ENCODE measurements at regions not wholly inside any gene's neighbourhood (a gene's known extent, or its start where the extent isn't known, plus 50 kb on each side); places are given as distances from the start of the nearest gene placed in this dataset.

DNA sequence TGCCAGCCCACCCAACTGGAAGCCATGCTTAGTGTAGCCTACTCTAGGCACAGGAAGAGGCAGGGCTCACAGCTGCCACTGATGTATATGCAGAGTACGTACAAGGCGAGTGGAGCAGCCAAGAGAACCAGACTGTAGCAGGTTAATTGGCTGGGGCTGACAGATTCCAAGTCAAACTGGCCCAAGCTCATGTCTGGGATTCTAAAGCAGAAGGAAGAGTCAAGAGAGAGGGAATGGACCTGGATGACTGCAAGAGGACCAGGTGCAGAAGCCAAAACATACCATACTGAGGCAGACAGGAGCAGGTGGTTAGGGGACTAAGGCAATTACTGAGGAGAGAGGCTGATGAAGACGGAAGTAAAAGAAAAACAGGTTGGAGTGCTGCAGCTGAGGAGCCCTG lies 51.3 kb upstream of the LRRN2 start:
- peak; percentile 82 for DNase-seq

DNA sequence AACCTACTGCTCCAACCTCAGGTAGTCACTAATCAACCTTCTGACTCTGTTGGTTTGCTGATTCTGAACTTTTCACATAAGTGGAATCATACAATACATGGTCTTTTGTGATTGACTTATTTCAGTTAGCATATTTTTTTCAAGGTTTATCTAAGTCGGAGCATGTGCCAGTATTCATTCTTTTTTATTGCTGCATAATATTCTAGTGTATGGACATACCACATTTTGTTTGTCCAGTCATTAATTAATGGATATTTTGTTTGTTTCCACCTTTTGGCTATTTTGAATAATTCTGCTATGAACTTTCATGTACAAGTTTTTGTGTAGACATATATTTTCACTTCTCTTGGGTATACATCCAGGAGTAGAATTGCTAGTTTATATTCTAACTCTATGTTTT lies 53.0 kb upstream of the LRRN2 start:
- DNase-seq, result no peak

DNA sequence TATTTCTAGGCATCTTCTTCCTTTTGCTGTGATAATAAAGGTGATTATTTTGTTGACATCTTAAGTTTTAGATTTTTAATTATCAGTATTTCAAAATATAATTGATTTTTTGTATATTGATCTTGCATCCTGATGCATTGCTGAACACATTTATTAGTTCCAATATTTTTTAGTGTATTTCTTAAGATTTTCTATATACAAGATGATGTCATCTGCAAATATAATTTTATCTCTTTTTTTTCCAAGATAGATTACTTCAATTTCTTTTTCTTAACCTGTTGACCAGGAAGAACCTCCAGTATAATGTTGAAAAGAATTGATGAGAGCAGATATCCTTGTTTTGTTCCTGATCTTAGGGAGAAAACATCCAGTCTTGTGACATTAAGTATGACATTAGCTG lies 54.8 kb upstream of the LRRN2 start:
- no peak for DNase-seq

DNA sequence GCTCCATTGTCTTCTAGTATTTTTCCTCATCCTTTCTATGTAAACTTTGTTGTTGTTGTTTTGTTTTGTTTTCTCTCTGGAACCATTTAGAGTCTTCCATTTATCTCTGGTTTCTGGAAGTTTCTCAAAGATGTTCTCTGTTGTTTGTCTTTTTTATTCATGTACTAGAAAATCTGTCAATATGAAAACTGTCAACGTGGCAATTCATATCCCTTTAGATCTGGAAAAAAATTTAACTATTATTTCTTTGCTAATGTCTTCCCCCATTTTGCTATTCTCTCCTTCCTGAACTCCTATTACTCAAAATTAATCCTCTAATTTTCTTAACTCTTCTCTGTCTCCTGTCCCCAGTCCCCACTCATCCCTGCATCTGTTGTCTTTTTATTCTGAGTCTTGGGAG lies 55.9 kb upstream of the LRRN2 start:
- DNase-seq, result no peak

DNA sequence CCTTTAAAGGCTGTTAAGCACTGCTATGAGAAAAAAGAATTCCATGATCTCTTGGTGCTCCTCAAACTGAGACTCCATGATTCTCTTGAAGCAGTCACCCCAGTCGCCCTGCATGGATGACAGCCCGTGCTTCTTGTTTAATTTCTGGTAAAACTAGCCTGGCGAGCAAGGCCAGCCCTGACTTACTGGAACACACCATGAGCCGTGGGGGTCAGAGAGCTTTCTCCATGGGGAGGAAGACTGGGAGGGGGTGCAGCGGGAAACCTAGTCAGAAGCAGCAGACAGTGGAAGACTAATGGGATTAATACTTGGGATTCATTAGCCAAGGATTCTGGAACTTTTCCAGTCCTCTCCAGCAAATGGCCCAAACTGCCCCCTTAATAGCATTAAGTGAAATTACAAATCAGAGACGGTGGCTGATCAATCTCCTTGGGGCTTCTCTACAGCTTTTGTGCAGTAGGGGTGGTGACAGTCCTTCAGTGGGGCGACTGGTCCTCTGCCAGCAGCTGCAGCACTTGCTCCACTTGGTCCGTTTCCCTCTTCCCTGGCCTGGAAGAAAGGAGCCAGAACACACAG lies 57.2 kb upstream of the LRRN2 start:
- DNase-seq, result no peak

DNA sequence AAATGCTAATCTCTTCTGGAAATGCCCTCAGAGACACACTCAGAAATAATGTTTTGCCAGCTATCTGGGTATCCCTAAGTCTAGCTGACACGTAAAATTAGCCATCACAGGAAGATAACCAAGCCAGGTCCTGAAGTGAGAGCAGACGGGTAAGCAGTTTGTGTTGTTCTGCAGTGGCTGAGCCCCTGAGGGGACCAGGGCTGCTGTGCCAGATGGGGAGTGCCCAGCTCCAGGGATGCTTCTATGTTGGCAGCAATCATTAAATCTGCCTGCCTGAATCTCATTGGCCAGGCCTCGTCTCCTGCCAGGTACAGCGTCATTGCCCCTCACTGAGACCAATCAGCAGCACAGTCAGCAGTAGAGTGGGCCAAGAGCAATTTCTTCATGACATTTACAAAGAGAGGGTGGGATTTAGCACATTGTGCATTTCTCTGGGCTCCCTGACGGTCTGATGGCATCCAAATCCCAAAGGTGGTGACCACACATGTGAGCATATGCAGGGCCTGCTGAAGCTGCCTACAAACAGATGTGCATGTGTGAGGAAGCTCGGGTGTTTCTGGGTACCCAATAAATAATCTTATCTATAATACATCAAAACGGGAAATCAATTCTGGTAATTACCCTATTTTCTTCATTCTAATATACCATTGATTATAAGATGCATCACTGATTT lies 58.7 kb upstream of the LRRN2 start:
- peak; percentile 93 for DNase-seq

DNA sequence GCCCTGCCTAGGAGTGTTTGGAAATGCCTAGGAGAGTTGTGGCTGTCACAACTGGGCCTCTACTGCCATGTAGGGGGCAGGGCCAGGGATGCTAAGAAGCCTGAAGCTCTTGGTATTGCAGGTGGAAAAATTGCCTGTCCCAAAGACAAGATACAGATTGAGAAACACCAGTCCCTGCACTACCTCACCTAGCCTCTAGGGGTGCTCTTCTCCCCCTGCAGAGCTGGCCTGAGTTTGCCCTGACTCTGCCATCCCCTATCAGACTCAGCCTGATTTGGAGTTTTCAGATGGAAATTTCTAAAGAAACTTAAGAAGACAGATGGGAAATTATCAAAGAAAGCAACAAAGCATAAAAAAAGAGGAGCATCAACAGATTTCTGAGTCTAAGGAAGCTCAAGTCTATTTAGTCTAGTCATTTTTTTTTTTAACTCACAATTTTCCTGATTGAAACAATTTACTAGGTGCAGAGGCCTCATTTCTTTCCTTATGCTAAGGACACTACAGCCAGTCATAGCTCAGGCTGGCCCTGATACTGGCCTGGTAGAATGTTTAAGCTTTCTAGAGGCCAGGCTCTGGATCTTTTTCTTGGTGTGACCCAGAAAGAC lies 61.4 kb upstream of the LRRN2 start:
- peak; percentile 66 for DNase-seq

DNA sequence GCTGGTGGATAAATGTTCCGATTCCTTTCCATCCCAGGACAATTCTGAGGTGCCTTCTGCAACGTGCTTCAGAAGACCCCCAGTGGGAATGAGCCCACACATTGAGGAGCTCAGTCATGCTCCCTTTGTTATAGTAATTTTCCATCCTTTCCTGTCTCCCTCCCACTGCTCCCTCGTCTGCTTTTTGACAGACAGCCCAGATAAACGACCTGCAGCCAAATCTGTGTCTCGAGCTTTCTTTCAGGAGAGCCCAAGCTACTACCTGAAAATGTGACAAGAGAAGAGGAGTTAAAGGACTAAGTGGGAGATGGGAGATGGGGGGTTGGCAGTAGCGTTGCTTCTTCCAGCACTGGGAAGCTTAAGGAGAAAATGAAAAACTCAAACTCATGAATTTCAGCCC lies 65.9 kb upstream of the LRRN2 start:
- peak; percentile 46 for DNase-seq

DNA sequence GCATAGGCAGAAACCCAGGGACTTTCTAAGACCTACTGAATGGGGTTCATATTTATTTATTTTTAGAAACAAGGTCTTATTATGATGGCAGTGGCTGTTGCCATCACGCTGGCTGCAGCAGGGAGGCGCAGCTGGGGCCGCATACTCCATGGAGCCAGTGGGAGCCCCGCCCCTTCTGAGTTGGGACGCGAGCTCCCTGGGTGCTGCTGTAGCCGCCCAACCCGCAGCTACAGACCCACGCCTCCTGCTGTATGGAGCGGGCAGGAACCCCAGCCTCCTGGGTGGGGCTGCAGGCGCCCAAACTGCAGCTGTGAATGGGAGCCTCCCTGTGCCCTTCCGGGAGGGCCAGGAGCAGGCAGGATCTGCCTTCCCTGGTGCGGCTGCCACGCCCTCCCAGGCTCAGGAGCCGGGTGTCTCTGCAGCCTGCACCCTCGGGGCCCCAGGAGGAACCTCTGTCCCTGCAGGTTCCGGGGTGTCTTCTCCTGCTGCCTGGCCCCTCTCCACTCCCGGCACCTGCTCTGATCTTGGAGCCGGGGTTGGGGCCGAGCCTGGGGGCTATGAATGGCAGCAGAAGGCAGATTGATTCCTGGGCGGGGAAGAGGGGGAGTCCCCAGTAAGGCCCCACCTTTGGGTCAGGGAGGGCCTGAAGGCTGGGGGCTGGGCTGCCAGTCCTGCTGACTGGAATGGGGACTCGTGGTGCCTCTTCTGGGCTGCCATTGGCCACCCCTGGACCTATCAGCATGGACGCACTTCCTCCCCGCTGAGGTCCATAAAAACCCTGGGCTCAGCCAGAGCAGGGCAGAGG lies 66.5 kb upstream of the LRRN2 start:
- peak; percentile 88 for DNase-seq

DNA sequence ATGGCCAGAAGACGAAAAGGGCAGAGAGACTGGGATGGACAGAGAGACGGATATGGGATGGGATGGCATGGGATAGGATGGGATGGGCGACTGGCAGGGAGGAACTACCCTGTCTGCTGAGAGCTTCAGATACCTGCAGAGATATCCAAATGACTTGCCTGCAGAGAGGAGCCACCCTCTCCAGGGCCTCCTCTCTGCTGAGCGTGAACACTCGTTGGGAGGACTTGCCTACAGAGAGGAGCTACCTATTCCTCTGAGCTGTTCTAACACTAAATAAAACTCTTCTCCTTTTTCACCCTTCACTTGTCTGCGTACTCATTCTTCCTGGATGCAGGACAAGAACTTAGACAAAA lies 67.1 kb upstream of the LRRN2 start:
- DNase-seq, result no peak

DNA sequence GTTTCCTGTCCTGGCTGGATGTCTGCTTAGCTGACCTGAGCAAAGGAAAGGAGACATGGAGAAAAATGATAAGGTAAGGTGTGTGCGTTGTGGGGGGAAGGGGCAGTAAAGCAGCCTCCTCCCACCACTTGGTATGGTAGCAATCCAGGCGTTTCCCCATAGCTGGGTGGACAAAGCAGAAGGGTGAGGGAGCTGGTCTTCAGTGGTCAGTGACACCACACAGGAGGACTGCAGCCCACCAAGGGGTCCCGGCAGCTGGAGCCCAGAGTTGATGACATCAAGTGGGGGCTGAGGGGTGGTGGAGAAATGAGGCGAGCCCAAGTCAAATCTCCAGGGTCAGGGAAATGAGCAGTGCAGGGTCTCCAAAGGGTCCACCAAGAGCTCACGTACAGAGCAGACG lies 69.3 kb upstream of the LRRN2 start:
- DNase-seq, result no peak

DNA sequence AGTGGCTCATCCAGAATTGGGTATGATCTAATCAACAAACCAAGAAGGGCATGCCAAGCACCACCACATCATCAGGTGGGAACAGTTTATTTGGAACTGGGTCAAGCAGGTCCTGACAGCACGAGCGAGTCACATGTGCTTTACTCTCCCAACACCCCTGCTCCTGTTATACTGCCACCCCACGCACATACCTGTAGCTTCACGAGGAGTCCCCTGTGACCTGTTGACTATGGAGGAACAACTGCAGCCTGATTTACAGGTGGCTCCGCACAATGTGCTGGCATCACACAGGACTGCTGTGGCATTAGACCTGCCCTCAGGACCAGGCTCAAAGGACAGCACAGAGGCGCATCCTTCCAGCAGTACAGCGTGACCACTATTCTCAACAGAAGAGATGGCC lies 70.8 kb upstream of the LRRN2 start:
- no peak for DNase-seq

DNA sequence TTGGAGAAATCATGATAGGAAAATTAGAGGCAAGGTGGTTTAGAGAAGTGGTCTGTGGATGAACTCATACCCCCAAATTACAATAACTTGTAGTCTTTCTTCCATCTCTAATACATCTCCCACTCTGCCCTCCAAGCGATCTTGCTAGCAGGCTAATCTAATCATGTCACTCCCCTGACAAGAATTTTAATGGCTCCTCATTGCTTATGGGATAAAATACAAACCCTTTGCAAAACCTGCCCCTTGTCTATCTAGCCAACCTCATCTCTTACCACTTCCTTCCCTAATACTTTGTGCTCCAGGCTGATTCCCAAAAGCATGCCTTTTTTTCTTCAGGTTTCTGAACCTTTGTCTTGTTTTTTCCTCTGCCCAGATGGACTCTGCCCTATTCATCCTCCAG lies 71.3 kb upstream of the LRRN2 start:
- no peak for DNase-seq

DNA sequence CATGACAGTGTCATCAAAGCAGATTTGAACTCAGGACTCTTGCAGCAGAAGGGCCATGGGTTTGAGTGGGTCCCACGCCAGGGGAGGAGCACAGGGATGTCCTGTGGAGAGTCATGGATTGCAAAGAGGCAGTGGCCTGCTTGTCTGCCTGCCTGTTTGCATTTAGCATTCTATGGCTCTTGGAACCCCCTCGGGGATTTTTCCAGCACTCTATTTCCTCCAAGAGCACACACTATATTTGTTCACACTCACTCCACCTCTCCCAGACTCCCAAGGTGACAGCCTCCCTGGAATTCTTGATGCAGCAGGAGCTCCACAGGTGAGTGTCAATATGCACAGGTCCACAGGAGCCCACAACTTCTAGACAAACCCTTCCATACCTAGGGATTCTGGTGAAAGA lies 73.1 kb upstream of the LRRN2 start:
- peak; percentile 92 for DNase-seq

DNA sequence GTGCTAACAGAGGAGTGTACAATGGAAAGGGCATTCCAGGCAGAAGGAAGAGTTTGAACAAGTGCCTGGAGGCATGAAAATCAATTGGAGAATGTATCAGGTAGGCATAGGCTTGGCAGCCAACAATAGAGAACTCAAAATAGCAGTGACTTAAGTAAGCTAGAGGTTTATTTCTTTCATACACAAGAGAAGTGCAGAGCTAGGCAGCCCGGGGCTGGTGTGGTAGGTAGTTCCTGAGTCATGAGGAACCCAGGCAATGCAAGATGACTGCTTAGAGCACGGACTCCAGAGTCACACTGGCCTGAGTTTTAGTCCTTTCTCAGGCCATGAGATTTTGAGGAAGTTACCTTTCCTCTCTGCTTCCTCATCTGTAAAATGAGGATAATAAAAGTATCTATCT lies 74.8 kb upstream of the LRRN2 start:
- peak; percentile 42 for DNase-seq

DNA sequence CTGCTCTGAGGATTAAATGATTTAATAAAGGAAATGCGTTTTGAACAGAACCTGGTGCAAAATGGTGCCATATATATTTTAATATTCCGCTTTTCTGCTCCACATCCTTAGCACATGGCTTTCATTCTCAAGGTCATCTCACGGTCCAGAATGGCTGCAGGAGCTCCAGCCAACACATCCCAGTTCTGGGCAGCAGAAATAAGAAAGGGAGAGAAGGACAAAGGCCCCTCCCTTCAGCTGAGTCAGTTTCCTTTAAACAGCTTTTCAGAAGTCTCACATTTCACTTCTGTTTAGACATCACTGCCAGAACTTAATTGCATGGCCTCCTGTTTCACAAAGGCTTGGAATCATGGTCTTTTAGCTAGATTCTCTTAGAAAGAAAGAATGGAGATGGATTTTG lies 75.2 kb upstream of the LRRN2 start:
- DNase-seq, result peak; percentile 57

DNA sequence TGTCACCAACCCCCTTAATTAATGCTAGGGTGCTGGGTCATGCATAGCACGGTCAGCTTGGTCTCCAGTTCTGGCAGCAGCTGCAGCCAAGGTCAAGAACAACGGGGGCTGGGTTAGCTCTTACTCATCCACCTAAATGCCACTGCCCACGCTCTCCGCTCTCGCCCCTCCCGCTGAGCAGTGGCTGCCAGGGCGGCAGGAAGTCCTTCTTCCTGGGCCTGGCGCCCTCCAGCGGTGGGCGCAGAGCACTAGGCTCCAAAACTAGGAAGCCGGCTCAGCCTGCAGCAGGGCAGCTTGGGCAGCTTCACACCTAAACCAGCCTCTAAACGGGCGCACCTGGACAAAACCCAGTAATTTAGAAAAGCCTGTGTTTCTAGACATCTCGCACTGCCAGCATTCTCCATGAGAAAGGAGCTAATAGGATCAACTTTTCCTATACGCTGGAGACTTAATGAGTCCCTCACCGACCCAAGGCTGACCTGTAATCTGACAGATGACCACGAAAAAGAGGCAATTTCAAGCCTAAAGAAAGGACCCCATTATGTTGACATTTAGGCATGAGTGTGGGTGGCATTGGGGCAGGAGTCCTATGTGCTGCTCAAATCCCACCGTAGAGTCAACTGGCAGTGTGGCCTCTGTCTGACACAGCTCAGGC lies 78.4 kb upstream of the LRRN2 start:
- DNase-seq, result peak; percentile 94

DNA sequence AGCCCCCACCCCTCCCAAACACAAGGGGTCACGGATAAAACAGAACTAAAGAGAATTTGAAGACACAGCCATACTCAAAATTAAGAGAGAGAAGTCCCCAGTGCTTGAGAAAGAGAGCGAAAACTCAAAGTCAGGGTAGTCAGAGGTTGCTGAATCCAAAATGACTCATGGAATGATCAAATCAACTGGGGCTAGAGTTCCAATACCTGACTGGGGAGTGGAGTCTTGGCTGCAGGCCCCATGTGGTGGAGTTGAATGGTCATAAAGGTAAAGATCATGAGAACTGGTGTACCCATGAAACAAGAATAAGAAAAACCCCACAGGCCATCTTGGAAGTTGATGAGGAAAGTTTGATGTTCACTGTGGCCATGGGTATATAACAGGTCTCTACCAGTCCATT lies 84.5 kb upstream of the LRRN2 start:
- DNase-seq, result no peak

DNA sequence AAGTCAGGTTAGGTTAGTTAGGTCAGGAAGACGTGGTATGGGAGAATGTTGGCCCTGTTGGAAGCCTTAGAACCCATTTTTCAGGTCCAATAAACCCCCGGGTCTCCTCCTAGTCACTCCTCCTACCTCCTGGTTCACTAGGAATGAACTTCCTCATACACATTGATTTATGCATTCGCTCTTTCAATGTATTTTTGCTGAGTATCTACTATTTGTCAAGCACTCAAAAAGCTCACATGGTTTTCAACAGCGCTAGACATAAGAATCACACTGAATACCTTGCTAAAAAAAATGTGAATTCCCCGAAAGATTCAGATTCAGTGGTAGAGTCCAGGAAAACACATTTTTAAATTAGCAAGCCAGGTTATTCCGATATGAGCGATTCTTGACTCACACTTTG lies 85.8 kb upstream of the LRRN2 start:
- no peak for DNase-seq

DNA sequence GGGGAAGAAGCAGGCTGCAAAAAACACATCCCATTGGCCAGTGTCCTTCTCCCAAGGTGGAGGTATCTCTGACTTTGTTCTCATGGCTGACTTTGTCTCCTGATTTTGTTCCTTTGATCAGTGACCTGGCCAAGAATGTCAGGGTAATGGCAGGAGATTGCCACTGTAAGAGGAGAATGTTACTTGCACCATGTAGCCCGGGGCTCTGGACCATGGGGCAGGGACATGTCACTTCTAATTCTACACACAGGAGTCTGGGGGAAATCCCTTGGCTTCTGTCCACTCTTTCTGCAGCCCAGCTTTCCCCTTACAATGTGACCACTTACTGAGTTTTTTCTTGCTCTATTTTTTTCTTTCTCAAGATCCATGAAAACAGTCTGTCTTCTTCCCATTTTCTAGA lies 87.7 kb upstream of the LRRN2 start:
- no peak for DNase-seq

DNA sequence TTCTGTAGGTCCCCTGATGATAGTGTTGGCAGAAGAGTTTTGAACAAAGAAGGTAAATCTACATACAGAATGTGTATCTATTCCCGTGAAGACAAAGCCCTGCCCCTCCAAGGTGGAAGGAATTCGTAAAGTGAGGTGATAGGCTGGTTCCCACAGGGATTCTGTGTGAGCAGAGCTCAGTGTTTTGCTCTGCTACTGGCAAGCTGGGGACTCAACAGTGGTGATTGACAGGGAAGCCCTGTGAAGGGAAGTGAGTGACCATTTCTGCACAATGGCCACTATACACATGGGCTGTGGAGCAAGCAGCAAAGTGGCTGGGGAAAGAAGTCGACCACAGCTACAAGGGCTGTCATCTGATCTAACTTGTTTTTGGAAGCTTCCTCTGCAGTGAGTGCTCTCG lies 90.0 kb upstream of the LRRN2 start:
- no peak for DNase-seq

DNA sequence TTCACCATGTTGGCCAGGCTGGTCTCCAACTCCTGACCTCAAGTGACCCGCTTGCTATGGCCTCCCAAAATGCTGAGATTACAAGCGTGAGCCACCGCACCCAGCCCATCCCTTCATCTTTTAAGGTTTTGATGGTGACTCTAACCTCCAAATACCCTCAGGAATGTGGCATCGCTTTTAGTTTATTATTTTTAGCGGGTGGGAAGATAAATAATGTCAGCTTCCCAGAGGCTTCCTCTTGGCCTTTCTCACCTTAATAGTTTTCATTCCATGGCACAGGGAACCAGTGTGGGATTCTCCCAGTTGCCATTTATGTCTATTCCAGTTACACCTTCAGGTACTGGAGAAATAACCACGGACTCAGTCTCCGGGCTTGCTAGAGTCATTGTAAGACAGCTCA lies 92.1 kb upstream of the LRRN2 start:
- no peak for DNase-seq

DNA sequence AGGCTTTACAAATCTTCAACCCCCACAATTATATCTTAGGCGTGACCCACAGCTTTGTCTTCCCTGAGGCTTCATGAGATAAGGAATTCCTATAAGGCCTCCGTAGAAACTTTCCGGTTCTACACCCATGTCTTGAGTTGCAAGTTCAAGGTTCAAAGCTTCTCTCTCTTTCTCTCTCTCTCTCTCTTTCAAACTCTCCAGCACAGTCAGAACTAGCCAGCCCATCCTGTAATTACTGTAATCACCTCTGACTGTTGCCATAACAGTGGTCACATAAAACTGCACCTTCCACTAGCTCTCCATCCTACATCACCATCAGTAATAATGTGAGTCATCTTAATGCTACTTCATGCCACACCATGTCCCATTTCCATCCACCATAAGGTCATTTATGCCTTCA lies 90.0 kb upstream of the NFASC start:
- DNase-seq, result peak; percentile 65

All from NCI-H69 (cell line).